Mesothelial cell of epicardium (in vitro differentiated cells): ENCODE measurements at regions not wholly inside any gene's neighbourhood (a gene's known extent, or its start where the extent isn't known, plus 50 kb on each side); places are given as distances from the start of the nearest gene placed in this dataset.
"Not testable (repeated sequence)": the region's sequence is repeated elsewhere in the genome, so short reads cannot be mapped to it uniquely, and the experiment has no call there.

Experiments
- DNase-seq, 2 experiments: peaks; one replicate each; pipeline ENCODE4 v3.0.0; 2021; ENCODE audit warnings: low spot score in 2 of 2; ENCODE audit not compliant: unreplicated experiment in 2 of 2
- H3K27ac Mint-ChIP-seq: 2 replicates; pipeline ENCODE4 v1.8.0; 2021; ENCODE audit warnings: mixed read lengths
- H3K27me3 Mint-ChIP-seq: 2 replicates; pipeline ENCODE4 v1.8.0; 2021; ENCODE audit warnings: low read depth, mixed read lengths
- H3K36me3 Mint-ChIP-seq: 2 replicates; pipeline ENCODE4 v1.8.0; 2021; ENCODE audit warnings: mixed read lengths
- H3K4me1 Mint-ChIP-seq: 2 replicates; pipeline ENCODE4 v1.8.0; 2021; ENCODE audit warnings: mixed read lengths
- H3K4me3 Mint-ChIP-seq: 2 replicates; pipeline ENCODE4 v1.8.0; 2021; ENCODE audit warnings: mild to moderate bottlenecking, moderate library complexity, mixed read lengths
- H3K9me3 Mint-ChIP-seq: 2 replicates; pipeline ENCODE4 v1.8.0; 2021; ENCODE audit warnings: mixed read lengths
- TF ChIP-seq, protein P1 (sequence below): fragments of 200-600 bp; sonication (generic); IDR thresholded peaks from one replicate; pipeline ENCODE4 v1.5.0; 2021; ENCODE audit warnings: antibody characterized with exemption; ENCODE audit not compliant: unreplicated experiment

DNA sequence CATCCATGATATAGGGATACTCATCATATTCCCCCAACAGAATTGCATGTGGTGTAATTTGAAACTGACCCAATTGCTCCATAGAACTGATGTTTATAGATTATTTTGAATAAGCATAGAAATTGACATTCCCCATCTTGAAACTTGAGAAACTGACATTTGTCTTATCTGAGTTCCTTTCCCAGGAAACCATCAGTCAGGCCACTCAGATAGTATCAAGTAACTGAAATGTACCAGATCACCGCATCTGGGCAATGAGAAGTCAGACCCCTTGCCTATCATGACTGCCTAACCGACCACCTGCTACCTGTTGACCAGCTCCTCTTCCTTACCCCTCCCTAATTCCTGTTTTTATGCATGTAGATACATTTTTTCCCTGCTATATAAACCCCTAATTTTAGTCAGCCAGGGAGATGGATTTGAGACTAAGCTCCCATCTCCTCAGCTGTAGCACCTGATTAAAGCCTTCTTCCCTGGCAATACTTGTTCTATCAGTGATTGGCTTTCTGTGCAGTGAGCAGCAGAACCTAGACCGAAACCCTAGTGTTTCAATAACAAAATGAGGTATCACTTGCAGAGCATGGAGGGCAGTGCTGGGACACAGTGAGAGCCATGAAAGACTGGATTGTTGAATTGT lies 274.5 kb downstream of the LPIN1 start:
- Mint-ChIP-seq H3K27ac (no peak overlapping the region), H3K9me3 (peaks cover 40% of the 10 kb centered on the region), H3K4me1 (peaks cover 5% of the 10 kb centered on the region), H3K27me3 (peaks cover 3% of the 10 kb centered on the region), H3K4me3 (no peak overlapping the region), H3K36me3 (peaks cover 9% of the 10 kb centered on the region)
- DNase-seq, result no peak
- TF ChIP-seq, protein P1, sequence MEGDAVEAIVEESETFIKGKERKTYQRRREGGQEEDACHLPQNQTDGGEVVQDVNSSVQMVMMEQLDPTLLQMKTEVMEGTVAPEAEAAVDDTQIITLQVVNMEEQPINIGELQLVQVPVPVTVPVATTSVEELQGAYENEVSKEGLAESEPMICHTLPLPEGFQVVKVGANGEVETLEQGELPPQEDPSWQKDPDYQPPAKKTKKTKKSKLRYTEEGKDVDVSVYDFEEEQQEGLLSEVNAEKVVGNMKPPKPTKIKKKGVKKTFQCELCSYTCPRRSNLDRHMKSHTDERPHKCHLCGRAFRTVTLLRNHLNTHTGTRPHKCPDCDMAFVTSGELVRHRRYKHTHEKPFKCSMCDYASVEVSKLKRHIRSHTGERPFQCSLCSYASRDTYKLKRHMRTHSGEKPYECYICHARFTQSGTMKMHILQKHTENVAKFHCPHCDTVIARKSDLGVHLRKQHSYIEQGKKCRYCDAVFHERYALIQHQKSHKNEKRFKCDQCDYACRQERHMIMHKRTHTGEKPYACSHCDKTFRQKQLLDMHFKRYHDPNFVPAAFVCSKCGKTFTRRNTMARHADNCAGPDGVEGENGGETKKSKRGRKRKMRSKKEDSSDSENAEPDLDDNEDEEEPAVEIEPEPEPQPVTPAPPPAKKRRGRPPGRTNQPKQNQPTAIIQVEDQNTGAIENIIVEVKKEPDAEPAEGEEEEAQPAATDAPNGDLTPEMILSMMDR, result no peak

DNA sequence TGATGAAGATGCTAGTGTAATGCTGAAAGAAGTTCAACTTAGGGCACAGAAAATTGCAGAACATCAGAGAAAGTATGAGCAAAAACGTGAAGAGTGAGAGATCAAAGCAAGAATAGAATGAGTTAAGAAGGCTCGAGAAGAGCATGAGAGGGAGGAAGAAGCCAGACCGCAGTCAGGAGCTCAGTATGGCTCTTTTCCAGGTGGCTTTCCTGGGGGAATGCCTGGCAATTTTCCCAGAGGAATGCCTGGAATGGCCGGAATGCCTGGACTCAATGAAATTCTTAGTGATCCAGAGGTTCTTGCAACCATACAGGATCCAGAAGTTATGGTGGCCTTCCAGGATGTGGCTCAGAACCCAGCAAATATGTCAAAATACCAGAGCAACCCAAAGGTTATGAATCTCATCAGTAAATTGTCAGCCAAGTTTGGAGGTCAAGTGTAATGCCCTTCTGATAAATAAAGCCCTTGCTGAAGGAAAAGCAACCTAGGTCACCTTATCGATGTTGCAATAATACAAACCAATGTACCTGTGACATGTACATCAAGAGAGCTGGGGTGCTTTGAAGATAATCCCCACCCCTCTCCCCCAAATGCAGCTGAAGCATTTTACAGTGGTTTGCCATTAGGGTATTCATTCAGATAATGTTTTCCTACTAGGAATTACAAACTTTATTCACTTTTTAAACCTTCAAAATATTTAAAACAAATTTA lies 277.9 kb downstream of the LPIN1 start:
- not testable (repeated sequence) for H3K27me3 Mint-ChIP-seq, H3K4me1 Mint-ChIP-seq, H3K27ac Mint-ChIP-seq, H3K36me3 Mint-ChIP-seq, H3K4me3 Mint-ChIP-seq, DNase-seq
- H3K9me3 Mint-ChIP-seq, result peaks cover 40% of the 10 kb centered on the region

- Mint-ChIP-seq H3K27ac (no peak overlapping the region), H3K27me3 (no peaks in the 10 kb centered on the region), H3K4me3 (no peak overlapping the region), H3K4me1 (peaks cover 2% of the 10 kb centered on the region), H3K36me3 (no peaks in the 10 kb centered on the region), H3K9me3 (peaks cover 20% of the 10 kb centered on the region)
- TF ChIP-seq, protein P1, result no peak
- no peak for DNase-seq
These were observed 280.7 kb downstream of the LPIN1 start for GRCh38 chr2:12027136-12027535.

DNA sequence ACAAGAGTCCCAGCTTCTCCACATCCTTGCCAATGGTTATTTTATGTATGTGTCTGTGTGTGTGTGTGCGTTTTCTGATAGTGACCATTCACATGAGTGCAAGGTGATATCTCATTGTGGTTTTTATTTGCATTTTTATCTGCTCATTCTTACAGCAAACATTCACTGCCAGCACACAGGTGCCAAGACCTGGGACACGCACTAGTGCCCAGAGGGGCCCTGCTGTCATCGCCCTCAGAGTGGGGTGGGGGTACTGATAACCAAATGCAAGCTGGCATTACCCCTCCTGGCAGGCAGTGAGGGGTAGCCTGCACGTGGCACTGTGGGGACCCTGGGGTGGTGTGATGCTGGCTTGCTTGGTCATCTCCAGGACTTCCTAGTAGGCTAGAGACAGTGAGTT lies 285.4 kb downstream of the LPIN1 start:
- Mint-ChIP-seq H3K27me3 (no peaks in the 10 kb centered on the region), H3K4me3 (no peak overlapping the region), H3K27ac (no peak overlapping the region), H3K4me1 (peaks cover 10% of the 10 kb centered on the region), H3K36me3 (no peaks in the 10 kb centered on the region), H3K9me3 (no peaks in the 10 kb centered on the region)
- TF ChIP-seq, protein P1, result no peak
- no peak for DNase-seq

GRCh38 chr2:12032398-12032797 lies 286.0 kb downstream of the LPIN1 start:
- H3K27ac Mint-ChIP-seq, result no peak overlapping the region
- no peaks in the 10 kb centered on the region for H3K36me3 Mint-ChIP-seq
- TF ChIP-seq, protein P1, result no peak
- H3K4me1 Mint-ChIP-seq, result peaks cover 10% of the 10 kb centered on the region
- no peaks in the 10 kb centered on the region for H3K9me3 Mint-ChIP-seq
- no peak for DNase-seq
- H3K4me3 Mint-ChIP-seq, result no peak overlapping the region
- no peaks in the 10 kb centered on the region for H3K27me3 Mint-ChIP-seq

DNA sequence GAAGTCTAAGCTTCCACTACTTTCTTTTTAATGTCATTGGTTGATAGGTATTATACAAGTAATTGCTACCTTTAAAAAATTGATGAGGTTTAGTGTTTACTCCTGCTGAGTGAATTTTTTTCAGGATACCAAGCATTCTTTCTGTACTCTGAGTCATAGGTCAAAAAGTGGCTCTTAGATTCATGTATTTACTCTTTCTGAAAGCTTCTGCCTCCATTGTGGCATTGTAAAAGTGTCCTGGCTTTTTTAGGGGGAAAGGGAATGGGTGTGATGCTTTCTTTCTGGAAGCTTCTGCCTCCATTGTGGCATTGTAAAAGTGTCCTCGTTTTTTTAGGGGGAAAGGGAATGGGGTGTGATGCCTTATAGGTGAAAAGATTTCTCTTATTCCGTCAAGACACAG lies 286.5 kb downstream of the LPIN1 start:
- Mint-ChIP-seq H3K27me3 (no peaks in the 10 kb centered on the region), H3K36me3 (no peaks in the 10 kb centered on the region), H3K4me1 (peaks cover 10% of the 10 kb centered on the region), H3K4me3 (no peak overlapping the region), H3K27ac (no peak overlapping the region), H3K9me3 (no peaks in the 10 kb centered on the region)
- DNase-seq, result no peak
- TF ChIP-seq, protein P1, result no peak
